Astrocyte (in vitro differentiated cells and primary cell): ENCODE measurements at regions not wholly inside any gene's neighbourhood (a gene's known extent, or its start where the extent isn't known, plus 50 kb on each side); places are given as distances from the start of the nearest gene placed in this dataset.

ENCODE experiments used
- DNase-seq: peaks from one replicate; pipeline ENCODE4 v3.0.0-alpha.2; 2010; ENCODE audit warnings: low read depth
- FAIRE-seq: peaks from 2 replicates; lab custom pipeline; 2011; peaks lifted over from hg19 to GRCh38; lab: Jason Lieb, UNC
- H2AFZ ChIP-seq: 2 replicates; pipeline ENCODE4 v1.6.0; 2012; ENCODE audit warnings: low read depth, low read length, inconsistent platforms
- H3K27ac ChIP-seq: 2 replicates; pipeline ENCODE4 v1.5.1; 2011; ENCODE audit warnings: low read depth, low read length, inconsistent platforms
- H3K27me3 ChIP-seq: 2 replicates; pipeline ENCODE4 v1.6.0; 2011; ENCODE audit warnings: low read length, inconsistent platforms; ENCODE audit not compliant: insufficient read depth
- H3K36me3 ChIP-seq: 2 replicates; pipeline ENCODE4 v1.5.1; 2011; ENCODE audit warnings: low read length, inconsistent platforms; ENCODE audit not compliant: insufficient read depth
- H3K4me1 ChIP-seq: 2 replicates; pipeline ENCODE4 v1.5.1; 2011; ENCODE audit warnings: low read length, inconsistent platforms; ENCODE audit not compliant: insufficient read depth
- H3K4me2 ChIP-seq: 2 replicates; pipeline ENCODE4 v1.6.0; 2012; ENCODE audit warnings: low read length, inconsistent platforms
- H3K4me3 ChIP-seq: 2 replicates; pipeline ENCODE4 v1.5.1; 2011; ENCODE audit warnings: low read depth, mild to moderate bottlenecking, low read length, inconsistent platforms; ENCODE audit not compliant: insufficient read depth
- H3K79me2 ChIP-seq: 2 replicates; pipeline ENCODE4 v1.6.0; 2012; ENCODE audit warnings: mild to moderate bottlenecking, low read length, inconsistent platforms; ENCODE audit not compliant: insufficient read depth
- H3K9ac ChIP-seq: 2 replicates; pipeline ENCODE4 v1.6.0; 2012; ENCODE audit warnings: mild to moderate bottlenecking, low read length, inconsistent platforms
- H3K9me3 ChIP-seq: 2 replicates; pipeline ENCODE4 v1.5.1; 2012; ENCODE audit warnings: low read depth, mild to moderate bottlenecking, low read length, inconsistent platforms; ENCODE audit not compliant: insufficient read depth
- H4K20me1 ChIP-seq: 2 replicates; pipeline ENCODE4 v1.6.0; 2012; ENCODE audit warnings: low read length, inconsistent platforms; ENCODE audit not compliant: insufficient read depth
- H3K27ac Mint-ChIP-seq: one replicate; pipeline ENCODE4 v1.8.0; 2021; ENCODE audit warnings: mild to moderate bottlenecking, mixed read lengths; ENCODE audit not compliant: unreplicated experiment
- H3K27me3 Mint-ChIP-seq: one replicate; pipeline ENCODE4 v1.8.0; 2021; ENCODE audit warnings: low read depth, mixed read lengths; ENCODE audit not compliant: unreplicated experiment
- H3K36me3 Mint-ChIP-seq: one replicate; pipeline ENCODE4 v1.8.0; 2021; ENCODE audit warnings: low read depth, mixed read lengths; ENCODE audit not compliant: unreplicated experiment
- H3K4me1 Mint-ChIP-seq: one replicate; pipeline ENCODE4 v1.8.0; 2021; ENCODE audit warnings: low read depth, mixed read lengths; ENCODE audit not compliant: unreplicated experiment
- H3K4me3 Mint-ChIP-seq: one replicate; pipeline ENCODE4 v1.8.0; 2021; ENCODE audit warnings: mild to moderate bottlenecking, moderate library complexity, mixed read lengths; ENCODE audit not compliant: unreplicated experiment
- H3K9me3 Mint-ChIP-seq: one replicate; pipeline ENCODE4 v1.8.0; 2021; ENCODE audit warnings: mild to moderate bottlenecking, mixed read lengths; ENCODE audit not compliant: unreplicated experiment
- EZH2 ChIP-seq: IDR thresholded peaks from 2 replicates; pipeline ENCODE4 v1.6.1; 2012; ENCODE audit warnings: mild to moderate bottlenecking, low read length, inconsistent platforms; ENCODE audit not compliant: insufficient read depth
- TF ChIP-seq, protein P1 (sequence below): IDR thresholded peaks from 2 replicates; pipeline ENCODE4 v1.5.1; 2011; ENCODE audit warnings: low read depth, mild to moderate bottlenecking, inconsistent platforms, low read length, moderate library complexity; ENCODE audit not compliant: insufficient read depth

DNA sequence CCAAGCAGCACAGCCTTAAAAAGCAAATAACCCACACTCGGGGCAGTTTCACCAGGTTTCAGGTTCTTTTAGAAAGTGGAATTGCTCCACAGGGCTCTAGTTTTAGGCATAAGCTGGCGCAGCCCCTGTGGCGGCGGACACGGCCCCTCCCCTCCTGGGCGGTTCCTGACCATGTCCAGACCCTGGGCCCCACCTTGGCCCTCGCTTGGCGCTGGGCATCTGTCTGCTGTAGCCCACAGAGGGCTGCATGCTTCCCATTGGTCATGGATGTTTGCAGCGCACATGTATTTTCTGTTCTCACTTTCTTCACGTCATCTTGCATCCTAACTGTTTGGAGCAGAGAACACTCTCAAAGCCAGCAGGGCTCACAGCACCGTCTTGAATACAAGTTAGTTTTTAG, 244.3 kb downstream of the BRD1 start:
- no peaks in the 10 kb centered on the region for H3K36me3 ChIP-seq
- H3K27ac ChIP-seq: no peak overlapping the region
- H3K4me2 ChIP-seq: no peak overlapping the region
- Mint-ChIP-seq H3K4me3 (no peak overlapping the region), H3K27ac (no peak overlapping the region), H3K4me1 (no peaks in the 10 kb centered on the region), H3K36me3 (no peaks in the 10 kb centered on the region), H3K9me3 (peaks cover 4% of the 10 kb centered on the region), H3K27me3 (peaks cover 42% of the 10 kb centered on the region)
- no peak overlapping the region for H3K4me3 ChIP-seq
- no peaks in the 10 kb centered on the region for H4K20me1 ChIP-seq
- H3K9ac ChIP-seq: no peak overlapping the region
- FAIRE-seq: no peak
- H3K9me3 ChIP-seq: peaks cover 13% of the 10 kb centered on the region
- TF ChIP-seq, protein P1, sequence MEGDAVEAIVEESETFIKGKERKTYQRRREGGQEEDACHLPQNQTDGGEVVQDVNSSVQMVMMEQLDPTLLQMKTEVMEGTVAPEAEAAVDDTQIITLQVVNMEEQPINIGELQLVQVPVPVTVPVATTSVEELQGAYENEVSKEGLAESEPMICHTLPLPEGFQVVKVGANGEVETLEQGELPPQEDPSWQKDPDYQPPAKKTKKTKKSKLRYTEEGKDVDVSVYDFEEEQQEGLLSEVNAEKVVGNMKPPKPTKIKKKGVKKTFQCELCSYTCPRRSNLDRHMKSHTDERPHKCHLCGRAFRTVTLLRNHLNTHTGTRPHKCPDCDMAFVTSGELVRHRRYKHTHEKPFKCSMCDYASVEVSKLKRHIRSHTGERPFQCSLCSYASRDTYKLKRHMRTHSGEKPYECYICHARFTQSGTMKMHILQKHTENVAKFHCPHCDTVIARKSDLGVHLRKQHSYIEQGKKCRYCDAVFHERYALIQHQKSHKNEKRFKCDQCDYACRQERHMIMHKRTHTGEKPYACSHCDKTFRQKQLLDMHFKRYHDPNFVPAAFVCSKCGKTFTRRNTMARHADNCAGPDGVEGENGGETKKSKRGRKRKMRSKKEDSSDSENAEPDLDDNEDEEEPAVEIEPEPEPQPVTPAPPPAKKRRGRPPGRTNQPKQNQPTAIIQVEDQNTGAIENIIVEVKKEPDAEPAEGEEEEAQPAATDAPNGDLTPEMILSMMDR: no peak
- TF ChIP-seq EZH2: no peak
- DNase-seq: no peak
- H3K4me1 ChIP-seq: no peaks in the 10 kb centered on the region
- no peak overlapping the region for H2AFZ ChIP-seq
- no peaks in the 10 kb centered on the region for H3K27me3 ChIP-seq
- H3K79me2 ChIP-seq: no peaks in the 10 kb centered on the region

DNA sequence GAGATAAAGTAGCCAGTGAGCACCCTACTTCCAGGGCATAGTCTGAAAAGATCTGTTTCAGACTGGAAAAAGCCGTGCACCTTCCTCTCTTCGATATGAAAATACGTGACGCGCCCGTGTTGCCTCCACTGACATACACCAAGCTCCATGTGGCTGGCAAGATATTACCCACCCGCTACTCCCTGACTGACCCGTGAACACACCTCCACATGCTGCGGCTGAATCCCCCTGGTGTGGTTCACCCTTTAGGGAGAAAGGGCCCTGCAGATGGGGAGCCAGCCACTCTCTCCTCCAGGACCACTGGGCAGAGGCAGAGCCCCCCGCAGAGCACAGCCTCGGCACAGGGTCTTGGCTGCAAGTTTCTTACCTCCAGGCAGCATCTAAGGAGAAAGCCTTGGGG, 245.0 kb downstream of the BRD1 start:
- Histone ChIP-seq H3K27me3 (no peaks in the 10 kb centered on the region), H3K27ac (no peak overlapping the region), H3K4me2 (no peak overlapping the region), H3K36me3 (no peaks in the 10 kb centered on the region), H3K9ac (no peak overlapping the region), H3K4me3 (no peak overlapping the region), H3K79me2 (no peaks in the 10 kb centered on the region), H4K20me1 (no peaks in the 10 kb centered on the region), H2AFZ (no peak overlapping the region), H3K9me3 (peaks cover 13% of the 10 kb centered on the region), H3K4me1 (no peaks in the 10 kb centered on the region)
- DNase-seq: no peak
- TF ChIP-seq, protein P1: no peak
- TF ChIP-seq EZH2: no peak
- H3K4me3 Mint-ChIP-seq: no peak overlapping the region
- peaks cover 42% of the 10 kb centered on the region for H3K27me3 Mint-ChIP-seq
- H3K36me3 Mint-ChIP-seq: no peaks in the 10 kb centered on the region
- no peaks in the 10 kb centered on the region for H3K4me1 Mint-ChIP-seq
- H3K27ac Mint-ChIP-seq: no peak overlapping the region
- FAIRE-seq: no peak
- peaks cover 7% of the 10 kb centered on the region for H3K9me3 Mint-ChIP-seq

DNA sequence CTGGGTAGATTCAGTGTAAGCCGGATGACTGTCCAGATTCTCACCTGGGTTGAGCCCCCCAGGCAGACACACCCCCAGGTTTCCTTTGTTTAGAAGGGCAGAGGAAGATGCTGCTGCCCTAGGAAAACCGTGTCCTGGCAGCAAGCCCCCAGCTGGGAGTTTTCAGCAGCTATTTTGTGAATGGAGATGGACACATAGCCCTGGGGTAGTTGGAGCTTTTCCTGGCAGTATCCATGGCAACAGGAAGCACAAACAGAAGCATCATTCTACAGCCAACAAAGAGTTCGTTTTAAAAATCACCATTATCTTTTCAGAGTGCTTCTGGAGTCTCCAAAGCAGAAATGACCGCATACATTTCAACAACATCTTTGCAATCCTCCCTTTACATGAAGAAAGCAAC, 245.5 kb downstream of the BRD1 start:
- H3K4me3 ChIP-seq: no peak overlapping the region
- H3K27me3 ChIP-seq: no peaks in the 10 kb centered on the region
- no peak overlapping the region for H2AFZ ChIP-seq
- peaks cover 13% of the 10 kb centered on the region for H3K9me3 ChIP-seq
- Mint-ChIP-seq H3K27me3 (peaks cover 44% of the 10 kb centered on the region), H3K36me3 (no peaks in the 10 kb centered on the region), H3K27ac (no peak overlapping the region), H3K9me3 (peaks cover 7% of the 10 kb centered on the region), H3K4me3 (no peak overlapping the region), H3K4me1 (no peaks in the 10 kb centered on the region)
- H3K4me1 ChIP-seq: no peaks in the 10 kb centered on the region
- H3K27ac ChIP-seq: no peak overlapping the region
- H3K9ac ChIP-seq: no peak overlapping the region
- TF ChIP-seq, protein P1: no peak
- no peak for TF ChIP-seq EZH2
- H3K4me2 ChIP-seq: no peak overlapping the region
- H3K79me2 ChIP-seq: no peaks in the 10 kb centered on the region
- no peak for FAIRE-seq
- no peaks in the 10 kb centered on the region for H4K20me1 ChIP-seq
- no peaks in the 10 kb centered on the region for H3K36me3 ChIP-seq
- no peak for DNase-seq
